NCI-H82 treated with DMSO at 0.1 percent for 48 hours (cell line): ENCODE measurements at regions not wholly inside any gene's neighbourhood (a gene's known extent, or its start where the extent isn't known, plus 50 kb on each side); places are given as distances from the start of the nearest gene placed in this dataset.
"Not testable (repeated sequence)": the region's sequence is repeated elsewhere in the genome, so short reads cannot be mapped to it uniquely, and the experiment has no call there.

Experiments used
- DNase-seq: peaks from one replicate; lab custom pipeline; 2025; ENCODE audit not compliant: unreplicated experiment; lab: John Stamatoyannopoulos, UW

GRCh38 chr2:194486326-194486725 lies 1170.7 kb upstream of the SLC39A10 start:
- no peak for DNase-seq

- no peak for DNase-seq
Observed at GRCh38 chr2:194483041-194483440, 1174.0 kb upstream of the SLC39A10 start.

GRCh38 chr2:194465641-194466040 lies 1191.4 kb upstream of the SLC39A10 start:
- no peak for DNase-seq

GRCh38 chr2:194464964-194465638 lies 1191.9 kb upstream of the SLC39A10 start:
- no peak for DNase-seq

GRCh38 chr2:194462883-194463282 lies 1194.1 kb upstream of the SLC39A10 start:
- not testable (repeated sequence) for DNase-seq

- no peak for DNase-seq
Observed at GRCh38 chr2:194455358-194455757, 1201.7 kb upstream of the SLC39A10 start.

GRCh38 chr2:194452504-194452903 lies 1204.5 kb upstream of the SLC39A10 start:
- DNase-seq = no peak

GRCh38 chr2:194445226-194445625 lies 1211.8 kb upstream of the SLC39A10 start:
- DNase-seq = no peak

- no peak for DNase-seq
Observed at GRCh38 chr2:194443926-194444325, 1213.1 kb upstream of the SLC39A10 start.

GRCh38 chr2:194424683-194425209 lies 1232.3 kb upstream of the SLC39A10 start:
- no peak for DNase-seq

GRCh38 chr2:194411221-194411620 lies 1245.8 kb upstream of the SLC39A10 start:
- no peak for DNase-seq

GRCh38 chr2:194395818-194396217 lies 1261.2 kb upstream of the SLC39A10 start:
- no peak for DNase-seq

GRCh38 chr2:194385376-194385775 lies 1271.7 kb upstream of the SLC39A10 start:
- no peak for DNase-seq

GRCh38 chr2:194383401-194383800 lies 1273.6 kb upstream of the SLC39A10 start:
- no peak for DNase-seq

GRCh38 chr2:194382221-194382620 lies 1274.8 kb upstream of the SLC39A10 start:
- no peak for DNase-seq

- DNase-seq = no peak
Observed at GRCh38 chr2:194380011-194380410, 1277.0 kb upstream of the SLC39A10 start.

- not testable (repeated sequence) for DNase-seq
Observed at GRCh38 chr2:194367390-194367789, 1289.6 kb upstream of the SLC39A10 start.

- DNase-seq = no peak
Observed at GRCh38 chr2:194363878-194364277, 1293.1 kb upstream of the SLC39A10 start.

- peak; percentile 86 for DNase-seq
Observed at GRCh38 chr2:194363295-194363694, 1293.7 kb upstream of the SLC39A10 start.

- no peak for DNase-seq
Observed at GRCh38 chr2:194352505-194352904, 1304.5 kb upstream of the SLC39A10 start.

- peak; percentile 66 for DNase-seq
Observed at GRCh38 chr2:194346193-194346592, 1310.8 kb upstream of the SLC39A10 start.

GRCh38 chr2:194345347-194345746 lies 1311.7 kb upstream of the SLC39A10 start:
- DNase-seq = no peak

GRCh38 chr2:194343167-194343566 lies 1313.9 kb upstream of the SLC39A10 start:
- DNase-seq = no peak
